SU-DHL-6 (cell line): ENCODE measurements at regions not wholly inside any gene's neighbourhood (a gene's known extent, or its start where the extent isn't known, plus 50 kb on each side); places are given as distances from the start of the nearest gene placed in this dataset.

Experiments
- CTCF ChIP-seq: fragments of 200-600 bp; sonication (generic); IDR thresholded peaks from one replicate; pipeline ENCODE4 v1.5.1; 2017; ENCODE audit warnings: antibody characterized with exemption, mild to moderate bottlenecking, low read length, moderate library complexity; ENCODE audit not compliant: insufficient read depth, poor library complexity, severe bottlenecking
- EZH2phosphoT487 ChIP-seq: fragments of 200-600 bp; sonication (generic), shearing (Covaris generic); conservative IDR thresholded peaks from 2 replicates; pipeline ENCODE4 v1.6.1; 2018; ENCODE audit warnings: mild to moderate bottlenecking, antibody characterized with exemption, low read length, moderate library complexity, mixed read lengths

- TF ChIP-seq CTCF (no peak), EZH2phosphoT487 (no peak)
Measured at GRCh38 chr3:102094506-102094905, 245.2 kb downstream of the NFKBIZ start.
